OCI-LY1 (cell line): ENCODE measurements at regions not wholly inside any gene's neighbourhood (a gene's known extent, or its start where the extent isn't known, plus 50 kb on each side); places are given as distances from the start of the nearest gene placed in this dataset.

Experiments
- CTCF ChIP-seq: fragments of 200-600 bp; sonication (generic), shearing (Covaris generic); IDR thresholded peaks from 2 replicates; pipeline ENCODE4 v1.5.1; 2017; ENCODE audit warnings: mild to moderate bottlenecking, antibody characterized with exemption, low read length, moderate library complexity, mixed read lengths
- EZH2 ChIP-seq: fragments of 200-600 bp; sonication (generic), shearing (Covaris generic); IDR thresholded peaks from 2 replicates; pipeline ENCODE4 v1.8.0; 2017; ENCODE audit warnings: borderline replicate concordance, mixed run types, mild to moderate bottlenecking, antibody characterized with exemption, low read length, moderate library complexity, mixed read lengths

- no peak for TF ChIP-seq EZH2
- no peak for TF ChIP-seq CTCF
Observed at GRCh38 chr2:131753640-131754561, 226.2 kb downstream of the CCDC74A start.
